Fibroblast of mammary gland (primary cell): ENCODE measurements at regions not wholly inside any gene's neighbourhood (a gene's known extent, or its start where the extent isn't known, plus 50 kb on each side); places are given as distances from the start of the nearest gene placed in this dataset.
"Not testable (repeated sequence)": the region's sequence is repeated elsewhere in the genome, so short reads cannot be mapped to it uniquely, and the experiment has no call there.

Experiments used
- DNase-seq: peaks from one replicate; pipeline ENCODE4 v3.0.0-alpha.2; 2010; ENCODE audit warnings: low read depth
- H3K4me3 ChIP-seq: 2 replicates; pipeline ENCODE4 v1.5.1; 2011; ENCODE audit warnings: low read depth, mild to moderate bottlenecking, low read length, moderate library complexity; ENCODE audit not compliant: control insufficient read depth

GRCh38 chr15:22273185-22273584 lies 185.5 kb upstream of the GOLGA6L22 start:
- not testable (repeated sequence) for DNase-seq, H3K4me3 ChIP-seq

- not testable (repeated sequence) for DNase-seq, H3K4me3 ChIP-seq
Observed at GRCh38 chr15:22274376-22274775, 184.3 kb upstream of the GOLGA6L22 start.

GRCh38 chr15:22280770-22281169 lies 177.9 kb upstream of the GOLGA6L22 start:
- not testable (repeated sequence) for DNase-seq, H3K4me3 ChIP-seq

GRCh38 chr15:22282794-22283533 lies 175.7 kb upstream of the GOLGA6L22 start:
- not testable (repeated sequence) for H3K4me3 ChIP-seq, DNase-seq

GRCh38 chr15:22284795-22285420 lies 173.8 kb upstream of the GOLGA6L22 start:
- not testable (repeated sequence) for DNase-seq, H3K4me3 ChIP-seq

- DNase-seq, H3K4me3 ChIP-seq: not testable (repeated sequence)
Observed at GRCh38 chr15:22291054-22291453, 167.6 kb upstream of the GOLGA6L22 start.

GRCh38 chr15:22303112-22303511 lies 155.6 kb upstream of the GOLGA6L22 start:
- H3K4me3 ChIP-seq, DNase-seq: not testable (repeated sequence)
